Endothelial cell of umbilical vein (primary cell): ENCODE measurements at regions not wholly inside any gene's neighbourhood (a gene's known extent, or its start where the extent isn't known, plus 50 kb on each side); places are given as distances from the start of the nearest gene placed in this dataset.

ENCODE experiments used
- BruUV-seq: library from RNA; stranded (reverse); fragments of 400-500 nt; replicated peaks from 2 replicates; lab custom pipeline; 2021; lab: Mats Ljungman, UMichigan
- CTCF ChIA-PET: fragments of 300-600, 350-600 bp; sonication (Branson Sonifier 250); formaldehyde crosslinking; loops from one replicate; lab custom pipeline; 2021; ENCODE audit warnings: antibody characterized with exemption, inconsistent platforms; lab: Charles Lee
- POLR2A ChIA-PET: fragments of 300-600, 350-600 bp; sonication (Branson Sonifier 250); formaldehyde crosslinking; loops from one replicate; lab custom pipeline; 2021; ENCODE audit warnings: antibody characterized with exemption, inconsistent platforms; lab: Charles Lee
- DNase-seq: peaks from one replicate; pipeline ENCODE4 v3.0.0-alpha.2; 2011; ENCODE audit warnings: low read depth, low spot score
- FAIRE-seq: peaks from 2 replicates; lab custom pipeline; 2011; peaks lifted over from hg19 to GRCh38; lab: Jason Lieb, UNC
- H2AFZ ChIP-seq: 2 replicates; pipeline ENCODE4 v1.6.0; 2012; ENCODE audit warnings: low read depth, low read length, control low read depth, inconsistent platforms
- H3K27ac ChIP-seq: 2 replicates; pipeline ENCODE4 v1.5.1; 2011; ENCODE audit warnings: low read depth, mild to moderate bottlenecking, control low read depth, low read length, moderate library complexity; ENCODE audit not compliant: insufficient read depth
- H3K27me3 ChIP-seq, 2 experiments: 2 replicates each; pipeline versions ENCODE4 v1.6.0 to v1.6.1; 2011; ENCODE audit warnings: low read length in 2 of 2, mixed read lengths in 1 of 2; ENCODE audit not compliant: control insufficient read depth in 2 of 2, insufficient read depth in 2 of 2
- H3K36me3 ChIP-seq, 2 experiments: 2 replicates in 1 of 2; 3 replicates in 1 of 2; pipeline ENCODE4 v1.5.1; 2011; ENCODE audit warnings: low read length in 2 of 2, mild to moderate bottlenecking in 1 of 2, moderate library complexity in 1 of 2; ENCODE audit not compliant: control insufficient read depth in 2 of 2, insufficient read depth in 2 of 2; ENCODE audit errors: extremely low read depth in 1 of 2
- H3K4me1 ChIP-seq: 3 replicates; pipeline ENCODE4 v1.5.1; 2011; ENCODE audit warnings: mild to moderate bottlenecking, low read length; ENCODE audit not compliant: control insufficient read depth, insufficient read depth; ENCODE audit errors: extremely low read depth
- H3K4me2 ChIP-seq: 2 replicates; pipeline ENCODE4 v1.6.1; 2011; ENCODE audit warnings: low read length, control low read depth, mixed read lengths; ENCODE audit not compliant: insufficient read depth
- H3K4me3 ChIP-seq, 3 experiments: fragments of 200-600 bp in 1 of 3; sonication (generic), shearing (Covaris generic) in 1 of 3; replicated peaks in 1 of 3; 2 replicates each; pipeline ENCODE4 v1.5.1; 2011 to 2016; ENCODE audit warnings: control low read depth in 3 of 3, low read length in 3 of 3, mild to moderate bottlenecking in 2 of 3, inconsistent platforms in 1 of 3, low read depth in 1 of 3, moderate library complexity in 1 of 3; ENCODE audit not compliant: insufficient read depth in 1 of 3
- H3K79me2 ChIP-seq: 2 replicates; pipeline ENCODE4 v1.6.0; 2012; ENCODE audit warnings: low read length, inconsistent platforms; ENCODE audit not compliant: control insufficient read depth, insufficient read depth
- H3K9ac ChIP-seq: replicated peaks from 2 replicates; pipeline ENCODE3; 2011; ENCODE audit warnings: low read length, control low read depth; ENCODE audit not compliant: insufficient read depth; ENCODE audit errors: extremely low read depth
- H3K9me1 ChIP-seq: replicated peaks from 3 replicates; pipeline ENCODE4 v1.6.0; 2011; ENCODE audit warnings: mild to moderate bottlenecking, low read length; ENCODE audit not compliant: control insufficient read depth, insufficient read depth; ENCODE audit errors: extremely low read depth
- H3K9me3 ChIP-seq: replicated peaks from 2 replicates; pipeline ENCODE4 v1.5.1; 2012; ENCODE audit warnings: low read length, inconsistent platforms; ENCODE audit not compliant: control insufficient read depth, insufficient read depth
- H4K20me1 ChIP-seq: replicated peaks from 2 replicates; pipeline ENCODE3; 2011; ENCODE audit warnings: mild to moderate bottlenecking, low read length; ENCODE audit not compliant: control insufficient read depth, insufficient read depth; ENCODE audit errors: extremely low read depth
- EZH2 ChIP-seq: IDR thresholded peaks from 2 replicates; pipeline ENCODE4 v1.6.1; 2012; ENCODE audit warnings: borderline replicate concordance, low read depth, mild to moderate bottlenecking, moderate library complexity, low read length, inconsistent platforms; ENCODE audit not compliant: severe bottlenecking
- FOS ChIP-seq: IDR thresholded peaks from 2 replicates; pipeline ENCODE4 v1.6.1; 2011; ENCODE audit warnings: mild to moderate bottlenecking, low read length, moderate library complexity, borderline replicate concordance; ENCODE audit not compliant: insufficient read depth
- GATA2 ChIP-seq: IDR thresholded peaks from 2 replicates; pipeline ENCODE4 v1.7.0; 2011; ENCODE audit warnings: low read depth, mild to moderate bottlenecking, moderate library complexity, mixed read lengths, low read length; ENCODE audit not compliant: insufficient read length, insufficient read depth
- JUN ChIP-seq: IDR thresholded peaks from 2 replicates; pipeline ENCODE4 v1.6.1; 2011; ENCODE audit warnings: borderline replicate concordance, low read depth; ENCODE audit not compliant: insufficient read length, insufficient read depth
- MYC ChIP-seq: IDR thresholded peaks from one replicate; pipeline ENCODE4 v1.6.1; 2011; ENCODE audit warnings: mild to moderate bottlenecking, low read depth, low read length
- POLR2A ChIP-seq: IDR thresholded peaks from 2 replicates; pipeline ENCODE4 v1.6.1; 2012; ENCODE audit warnings: low read depth, mild to moderate bottlenecking, control low read depth, low read length
- POLR2AphosphoS5 ChIP-seq: IDR thresholded peaks from 2 replicates; pipeline ENCODE4 v1.6.1; 2012; ENCODE audit warnings: low read depth, mild to moderate bottlenecking, control low read depth, low read length, moderate library complexity; ENCODE audit not compliant: insufficient read depth
- dilution Hi-C: fragments of 300-500 bp; cut with MboI; formaldehyde crosslinking; loops from one replicate; pipeline ENCODE4 v1.15.0; 2019; ENCODE audit warnings: low sequenced_read_pairs; ENCODE audit not compliant: extremely low pct_ligation_motif_present
- intact Hi-C: fragments of 100-400 bp; cut with micrococcal nuclease; formaldehyde crosslinking; loops from one replicate; pipeline ENCODE4 v1.10.0; 2022
- TF ChIP-seq, protein P1 (sequence below), 2 donors: IDR thresholded peaks; 1 replicate in 1 of 2; 2 replicates in 1 of 2; pipeline ENCODE4 v1.5.1; 2011; ENCODE audit warnings: low read length in 2 of 2, mild to moderate bottlenecking in 2 of 2, moderate library complexity in 2 of 2, control low read depth in 1 of 2, inconsistent platforms in 1 of 2, low read depth in 1 of 2; ENCODE audit not compliant: insufficient read depth in 1 of 2; ENCODE audit errors: extremely low read depth in 1 of 2
- TF ChIP-seq, protein P2 (sequence below): IDR thresholded peaks from 2 replicates; pipeline ENCODE4 v1.6.1; 2011; ENCODE audit not compliant: insufficient read depth, insufficient read length

- Histone ChIP-seq H3K9ac (no peak overlapping the region), H3K27ac (no peak overlapping the region), H2AFZ (no peak overlapping the region), H3K4me2 (no peak overlapping the region), H3K79me2 (no peaks in the 10 kb centered on the region), H3K4me1 (peaks cover 5% of the 10 kb centered on the region), H3K27me3 (peaks cover 42 to 53% of the 10 kb centered on the region in 2 experiments), H3K36me3 (no peaks in the 10 kb centered on the region), H4K20me1 (no peaks in the 10 kb centered on the region), H3K9me1 (no peaks in the 10 kb centered on the region), H3K4me3 (no peak overlapping the region), H3K9me3 (no peaks in the 10 kb centered on the region)
- ChIA-PET POLR2A (interaction anchor here (0.7 kb wide), 1 partner anchor 106 kb away, joined by 3 read pairs; no protein-coding TSS in a partner anchor), CTCF (interaction anchor here (0.9 to 4.9 kb wide), 12 partner anchors 12 to 262 kb away, joined by 3 to 100 read pairs (median 4); partner anchors contain the start of genes BCL6B, SLC16A11 and SLC16A13)
- FAIRE-seq (no peak), DNase-seq (no peak)
- dilution Hi-C loops, result no loop called here
- no TSS peak for BruUV-seq
- intact Hi-C loops, result loop anchor here (2.0 kb wide), 1 partner anchor 99 kb away; a partner anchor contains a TSS
- TF ChIP-seq, protein P1, sequence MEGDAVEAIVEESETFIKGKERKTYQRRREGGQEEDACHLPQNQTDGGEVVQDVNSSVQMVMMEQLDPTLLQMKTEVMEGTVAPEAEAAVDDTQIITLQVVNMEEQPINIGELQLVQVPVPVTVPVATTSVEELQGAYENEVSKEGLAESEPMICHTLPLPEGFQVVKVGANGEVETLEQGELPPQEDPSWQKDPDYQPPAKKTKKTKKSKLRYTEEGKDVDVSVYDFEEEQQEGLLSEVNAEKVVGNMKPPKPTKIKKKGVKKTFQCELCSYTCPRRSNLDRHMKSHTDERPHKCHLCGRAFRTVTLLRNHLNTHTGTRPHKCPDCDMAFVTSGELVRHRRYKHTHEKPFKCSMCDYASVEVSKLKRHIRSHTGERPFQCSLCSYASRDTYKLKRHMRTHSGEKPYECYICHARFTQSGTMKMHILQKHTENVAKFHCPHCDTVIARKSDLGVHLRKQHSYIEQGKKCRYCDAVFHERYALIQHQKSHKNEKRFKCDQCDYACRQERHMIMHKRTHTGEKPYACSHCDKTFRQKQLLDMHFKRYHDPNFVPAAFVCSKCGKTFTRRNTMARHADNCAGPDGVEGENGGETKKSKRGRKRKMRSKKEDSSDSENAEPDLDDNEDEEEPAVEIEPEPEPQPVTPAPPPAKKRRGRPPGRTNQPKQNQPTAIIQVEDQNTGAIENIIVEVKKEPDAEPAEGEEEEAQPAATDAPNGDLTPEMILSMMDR (IDR thresholded peaks at IDR 0.05; ENCODE audit: extremely low read depth in 1 of 2, insufficient read depth in 1 of 2, low read depth in 1 of 2, low read length in 2 of 2), result no peak
- TF ChIP-seq EZH2 (no peak), POLR2A (no peak), MYC (no peak), GATA2 (no peak), JUN (no peak), POLR2AphosphoS5 (no peak), FOS (no peak)
- TF ChIP-seq, protein P2, sequence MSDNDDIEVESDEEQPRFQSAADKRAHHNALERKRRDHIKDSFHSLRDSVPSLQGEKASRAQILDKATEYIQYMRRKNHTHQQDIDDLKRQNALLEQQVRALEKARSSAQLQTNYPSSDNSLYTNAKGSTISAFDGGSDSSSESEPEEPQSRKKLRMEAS, result no peak
Measured at GRCh38 chr17:6915620-6916019, 80.2 kb upstream of the ALOX12 start.
